HEK293 (cell line): ENCODE measurements at regions not wholly inside any gene's neighbourhood (a gene's known extent, or its start where the extent isn't known, plus 50 kb on each side); places are given as distances from the start of the nearest gene placed in this dataset.

Experiments
- CTCF ChIA-PET: fragments of 350-600 bp; formaldehyde crosslinking; extraction: SDS; loops from one replicate; lab custom pipeline; 2021; ENCODE audit warnings: antibody characterized with exemption; lab: Yijun Ruan, JAX
- POLR2A ChIA-PET: fragments of 300-600 bp; formaldehyde crosslinking; extraction: SDS; loops from one replicate; lab custom pipeline; 2020; ENCODE audit warnings: antibody characterized with exemption, inconsistent platforms; lab: Yijun Ruan, JAX
- H3K27ac ChIP-seq: fragments of 200-500 bp; sonication (Bioruptor generic); 2 replicates; pipeline ENCODE4 v1.5.1; 2014; ENCODE audit warnings: low read depth, low read length, control low read depth, inconsistent platforms; ENCODE audit errors: extremely low read depth
- H3K36me3 ChIP-seq, 2 experiments: fragments of 200-500 bp in 1 of 2; sonication (Bioruptor generic) in 1 of 2; 1 replicate in 1 of 2; 2 replicates in 1 of 2; pipeline ENCODE4 v1.5.1; 2014 to 2017; ENCODE audit warnings: inconsistent platforms in 2 of 2, low read length in 2 of 2; ENCODE audit not compliant: control insufficient read depth in 2 of 2, insufficient read depth in 1 of 2
- H3K4me1 ChIP-seq: fragments of 200-500 bp; sonication (Bioruptor generic); 2 replicates; pipeline ENCODE4 v1.5.1; 2014; ENCODE audit warnings: mild to moderate bottlenecking, low read length, inconsistent platforms; ENCODE audit not compliant: control insufficient read depth, insufficient read depth
- H3K4me3 ChIP-seq: 2 replicates; pipeline ENCODE4 v1.5.1; 2011; ENCODE audit warnings: low read depth, mild to moderate bottlenecking, control low read depth, low read length, moderate library complexity
- H3K9me3 ChIP-seq: fragments of 200-500 bp; sonication (Bioruptor generic); 2 replicates; pipeline ENCODE4 v1.5.1; 2014; ENCODE audit warnings: low read depth, low read length, inconsistent platforms; ENCODE audit not compliant: control insufficient read depth, insufficient read depth
- GLIS1 ChIP-seq: fragments of 450-650 bp; formaldehyde crosslinking; IDR thresholded peaks from 2 replicates; pipeline ENCODE4 v1.5.1; 2016; ENCODE audit warnings: missing biosample characterization, missing genetic modification characterization
- GLIS2 ChIP-seq: fragments of 450-650 bp; formaldehyde crosslinking; IDR thresholded peaks from 2 replicates; pipeline ENCODE4 v1.5.1; 2016; ENCODE audit warnings: missing biosample characterization, missing genetic modification characterization
- IKZF3 ChIP-seq: fragments of 450-650 bp; IDR thresholded peaks from 2 replicates; pipeline ENCODE4 v1.5.0; 2018; ENCODE audit warnings: missing biosample characterization, mild to moderate bottlenecking, missing genetic modification characterization, moderate library complexity
- KLF9 ChIP-seq: fragments of 450-650 bp; formaldehyde crosslinking; IDR thresholded peaks from 2 replicates; pipeline ENCODE4 v1.5.1; 2016; ENCODE audit warnings: missing biosample characterization, missing genetic modification characterization, low read depth
- MEIS1 ChIP-seq: sonication (generic); formaldehyde crosslinking; IDR thresholded peaks from 2 replicates; pipeline ENCODE4 v1.8.1; 2022; ENCODE audit warnings: missing genetic modification reagents, mild to moderate bottlenecking, borderline replicate concordance
- OSR2 ChIP-seq: fragments of 450-650 bp; formaldehyde crosslinking; IDR thresholded peaks from 2 replicates; pipeline ENCODE4 v1.5.1; 2016; ENCODE audit warnings: missing biosample characterization, missing genetic modification characterization
- OVOL3 ChIP-seq: fragments of 450-650 bp; formaldehyde crosslinking; IDR thresholded peaks from 2 replicates; pipeline ENCODE4 v1.5.1; 2016; ENCODE audit warnings: missing biosample characterization, missing genetic modification characterization
- PRDM1 ChIP-seq: fragments of 450-650 bp; formaldehyde crosslinking; IDR thresholded peaks from 2 replicates; pipeline ENCODE4; 2016; ENCODE audit warnings: missing biosample characterization, missing genetic modification characterization
- SP7 ChIP-seq: fragments of 450-650 bp; formaldehyde crosslinking; IDR thresholded peaks from 2 replicates; pipeline ENCODE4 v1.5.1; 2016; ENCODE audit warnings: missing biosample characterization, missing genetic modification characterization
- ZBTB21 ChIP-seq: fragments of 450-650 bp; formaldehyde crosslinking; IDR thresholded peaks from 2 replicates; pipeline ENCODE4 v1.5.1; 2017; ENCODE audit warnings: missing biosample characterization, missing genetic modification characterization
- ZNF155 ChIP-seq: fragments of 450-650 bp; formaldehyde crosslinking; IDR thresholded peaks from 2 replicates; pipeline ENCODE4 v1.5.1; 2016; ENCODE audit warnings: missing biosample characterization, missing genetic modification characterization
- ZNF16 ChIP-seq: fragments of 450-650 bp; formaldehyde crosslinking; IDR thresholded peaks from 2 replicates; pipeline ENCODE4 v1.5.1; 2016; ENCODE audit warnings: low read depth, missing biosample characterization, missing genetic modification characterization
- ZNF184 ChIP-seq: fragments of 450-650 bp; IDR thresholded peaks from 2 replicates; pipeline ENCODE4 v1.5.1; 2018; ENCODE audit warnings: missing biosample characterization, mild to moderate bottlenecking, missing genetic modification characterization
- ZNF239 ChIP-seq: fragments of 450-650 bp; formaldehyde crosslinking; IDR thresholded peaks from 2 replicates; pipeline ENCODE4 v1.5.1; 2016; ENCODE audit warnings: missing biosample characterization, missing genetic modification characterization
- ZNF292 ChIP-seq: fragments of 450-650 bp; formaldehyde crosslinking; IDR thresholded peaks from 2 replicates; pipeline ENCODE4 v1.5.1; 2016; ENCODE audit warnings: low read depth, missing biosample characterization, missing genetic modification characterization, borderline replicate concordance
- ZNF423 ChIP-seq: fragments of 450-650 bp; formaldehyde crosslinking; IDR thresholded peaks from 2 replicates; pipeline ENCODE4 v1.5.1; 2016; ENCODE audit warnings: missing biosample characterization, missing genetic modification characterization
- ZNF610 ChIP-seq: fragments of 450-650 bp; formaldehyde crosslinking; IDR thresholded peaks from 2 replicates; pipeline ENCODE4 v1.5.1; 2016; ENCODE audit warnings: missing biosample characterization, missing genetic modification characterization, borderline replicate concordance
- ZNF664 ChIP-seq: fragments of 450-650 bp; formaldehyde crosslinking; IDR thresholded peaks from 2 replicates; pipeline ENCODE4 v1.5.1; 2016; ENCODE audit warnings: missing biosample characterization, missing genetic modification characterization
- ZNF792 ChIP-seq: fragments of 450-650 bp; formaldehyde crosslinking; IDR thresholded peaks from 2 replicates; pipeline ENCODE4 v1.5.1; 2016; ENCODE audit warnings: missing biosample characterization, missing genetic modification characterization
- ZNF837 ChIP-seq: fragments of 450-650 bp; formaldehyde crosslinking; IDR thresholded peaks from 2 replicates; pipeline ENCODE4 v1.5.1; 2016; ENCODE audit warnings: missing biosample characterization, missing genetic modification characterization
- TF ChIP-seq, protein P1 (sequence below): fragments of 450-650 bp; formaldehyde crosslinking; IDR thresholded peaks from 2 replicates; pipeline ENCODE4 v1.5.1; 2016; ENCODE audit warnings: missing biosample characterization, missing genetic modification characterization, borderline replicate concordance
- TF ChIP-seq, protein P2 (sequence below): fragments of 450-650 bp; formaldehyde crosslinking; IDR thresholded peaks from 2 replicates; pipeline ENCODE4 v1.5.1; 2017; ENCODE audit warnings: missing biosample characterization, mild to moderate bottlenecking, missing genetic modification characterization, moderate library complexity
- TF ChIP-seq, protein P3 (sequence below): fragments of 450-650 bp; formaldehyde crosslinking; IDR thresholded peaks from 2 replicates; pipeline ENCODE4 v1.5.1; 2016; ENCODE audit warnings: missing biosample characterization, missing genetic modification characterization
- TF ChIP-seq, protein P4 (sequence below): fragments of 450-650 bp; formaldehyde crosslinking; IDR thresholded peaks from 2 replicates; pipeline ENCODE4 v1.5.1; 2016; ENCODE audit warnings: missing biosample characterization, missing genetic modification characterization

DNA sequence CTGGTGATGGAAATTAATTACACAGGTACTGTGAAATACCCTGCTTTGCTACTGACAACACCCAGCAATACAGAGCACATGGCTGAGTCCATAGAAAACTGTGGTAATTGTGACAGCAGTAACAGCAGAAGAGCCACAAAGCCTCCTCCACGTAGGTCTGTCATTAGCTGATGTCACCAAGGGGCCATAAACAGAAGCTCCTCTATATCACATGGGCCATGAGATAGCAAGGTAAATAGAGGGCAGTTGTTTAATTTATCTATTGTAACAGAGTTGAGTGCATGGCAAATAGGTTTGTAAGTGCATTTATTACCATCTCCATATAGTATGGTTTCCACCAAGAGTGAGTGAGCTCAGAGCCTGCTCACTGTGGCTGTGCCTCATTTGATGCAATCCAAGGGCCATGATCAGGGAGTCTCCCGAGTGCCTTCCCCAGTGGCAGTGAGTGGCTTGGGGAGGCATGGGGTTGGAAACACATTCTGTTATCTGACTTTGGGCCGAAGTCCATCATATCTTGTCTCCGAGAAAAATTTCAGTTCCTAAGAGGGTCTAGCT is 281.2 kb downstream of the SKAP2 start (continued):
- TF ChIP-seq, protein P1, sequence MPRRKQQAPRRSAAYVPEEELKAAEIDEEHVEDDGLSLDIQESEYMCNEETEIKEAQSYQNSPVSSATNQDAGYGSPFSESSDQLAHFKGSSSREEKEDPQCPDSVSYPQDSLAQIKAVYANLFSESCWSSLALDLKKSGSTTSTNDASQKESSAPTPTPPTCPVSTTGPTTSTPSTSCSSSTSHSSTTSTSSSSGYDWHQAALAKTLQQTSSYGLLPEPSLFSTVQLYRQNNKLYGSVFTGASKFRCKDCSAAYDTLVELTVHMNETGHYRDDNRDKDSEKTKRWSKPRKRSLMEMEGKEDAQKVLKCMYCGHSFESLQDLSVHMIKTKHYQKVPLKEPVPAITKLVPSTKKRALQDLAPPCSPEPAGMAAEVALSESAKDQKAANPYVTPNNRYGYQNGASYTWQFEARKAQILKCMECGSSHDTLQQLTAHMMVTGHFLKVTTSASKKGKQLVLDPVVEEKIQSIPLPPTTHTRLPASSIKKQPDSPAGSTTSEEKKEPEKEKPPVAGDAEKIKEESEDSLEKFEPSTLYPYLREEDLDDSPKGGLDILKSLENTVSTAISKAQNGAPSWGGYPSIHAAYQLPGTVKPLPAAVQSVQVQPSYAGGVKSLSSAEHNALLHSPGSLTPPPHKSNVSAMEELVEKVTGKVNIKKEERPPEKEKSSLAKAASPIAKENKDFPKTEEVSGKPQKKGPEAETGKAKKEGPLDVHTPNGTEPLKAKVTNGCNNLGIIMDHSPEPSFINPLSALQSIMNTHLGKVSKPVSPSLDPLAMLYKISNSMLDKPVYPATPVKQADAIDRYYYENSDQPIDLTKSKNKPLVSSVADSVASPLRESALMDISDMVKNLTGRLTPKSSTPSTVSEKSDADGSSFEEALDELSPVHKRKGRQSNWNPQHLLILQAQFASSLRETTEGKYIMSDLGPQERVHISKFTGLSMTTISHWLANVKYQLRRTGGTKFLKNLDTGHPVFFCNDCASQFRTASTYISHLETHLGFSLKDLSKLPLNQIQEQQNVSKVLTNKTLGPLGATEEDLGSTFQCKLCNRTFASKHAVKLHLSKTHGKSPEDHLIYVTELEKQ = peak; percentile 73; the same call in 1 of the 2 replicates
- TF ChIP-seq OVOL3 (0 out of 2 replicates have a peak, but pooled peaks have one; percentile 25), ZNF292 (tag by site-specific recombination) (no peak), MEIS1 (CRISPR knock-in tag) (no peak)
- TF ChIP-seq, all 188 proteins: peak for 14

DNA sequence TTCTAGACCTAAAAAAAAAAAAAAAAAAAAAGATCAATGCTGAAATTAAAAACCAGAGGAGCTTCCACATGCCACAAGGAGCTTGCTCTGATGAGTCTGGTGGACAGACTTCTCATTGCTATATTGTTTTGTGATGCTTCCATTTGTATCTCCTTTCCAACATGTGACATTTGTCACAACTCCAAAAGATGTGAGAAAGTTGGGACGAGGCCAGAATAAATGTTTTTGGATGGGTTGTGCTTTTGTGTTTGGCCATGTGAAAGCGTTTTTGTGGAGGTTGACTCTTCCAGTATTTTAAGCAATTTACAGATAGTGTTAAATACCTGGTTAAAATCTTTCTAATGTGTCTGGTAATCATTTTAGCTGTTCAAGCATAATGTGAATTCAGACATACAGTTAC is 280.1 kb downstream of the SKAP2 start:
- Histone ChIP-seq H3K36me3 (no peaks in the 10 kb centered on the region), H3K4me1 (peaks cover 6% of the 10 kb centered on the region; the same call in 1 of the 2 replicates), H3K27ac (no peak overlapping the region), H3K4me3 (no peak overlapping the region)
- ChIA-PET POLR2A (interaction anchor here (0.6 kb wide), 1 partner anchor 315 kb away, joined by 5 read pairs; no protein-coding TSS in a partner anchor), CTCF (no interaction called here)
- TF ChIP-seq GLIS1 (tag by site-specific recombination) = no peak
- no peak for TF ChIP-seq ZNF837 (tag by site-specific recombination)
- no peak for TF ChIP-seq KLF9 (tag by site-specific recombination)
- TF ChIP-seq IKZF3 = no peak
- TF ChIP-seq, protein P2, sequence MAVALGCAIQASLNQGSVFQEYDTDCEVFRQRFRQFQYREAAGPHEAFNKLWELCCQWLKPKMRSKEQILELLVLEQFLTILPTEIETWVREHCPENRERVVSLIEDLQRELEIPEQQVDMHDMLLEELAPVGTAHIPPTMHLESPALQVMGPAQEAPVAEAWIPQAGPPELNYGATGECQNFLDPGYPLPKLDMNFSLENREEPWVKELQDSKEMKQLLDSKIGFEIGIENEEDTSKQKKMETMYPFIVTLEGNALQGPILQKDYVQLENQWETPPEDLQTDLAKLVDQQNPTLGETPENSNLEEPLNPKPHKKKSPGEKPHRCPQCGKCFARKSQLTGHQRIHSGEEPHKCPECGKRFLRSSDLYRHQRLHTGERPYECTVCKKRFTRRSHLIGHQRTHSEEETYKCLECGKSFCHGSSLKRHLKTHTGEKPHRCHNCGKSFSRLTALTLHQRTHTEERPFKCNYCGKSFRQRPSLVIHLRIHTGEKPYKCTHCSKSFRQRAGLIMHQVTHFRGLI (tag by site-specific recombination) = no peak
- TF ChIP-seq ZNF610 = no peak
- TF ChIP-seq ZNF239 (tag by site-specific recombination) = no peak
- no peak for TF ChIP-seq GLIS2 (tag by site-specific recombination)
- TF ChIP-seq ZNF792 (tag by site-specific recombination) = no peak
- TF ChIP-seq, protein P3, sequence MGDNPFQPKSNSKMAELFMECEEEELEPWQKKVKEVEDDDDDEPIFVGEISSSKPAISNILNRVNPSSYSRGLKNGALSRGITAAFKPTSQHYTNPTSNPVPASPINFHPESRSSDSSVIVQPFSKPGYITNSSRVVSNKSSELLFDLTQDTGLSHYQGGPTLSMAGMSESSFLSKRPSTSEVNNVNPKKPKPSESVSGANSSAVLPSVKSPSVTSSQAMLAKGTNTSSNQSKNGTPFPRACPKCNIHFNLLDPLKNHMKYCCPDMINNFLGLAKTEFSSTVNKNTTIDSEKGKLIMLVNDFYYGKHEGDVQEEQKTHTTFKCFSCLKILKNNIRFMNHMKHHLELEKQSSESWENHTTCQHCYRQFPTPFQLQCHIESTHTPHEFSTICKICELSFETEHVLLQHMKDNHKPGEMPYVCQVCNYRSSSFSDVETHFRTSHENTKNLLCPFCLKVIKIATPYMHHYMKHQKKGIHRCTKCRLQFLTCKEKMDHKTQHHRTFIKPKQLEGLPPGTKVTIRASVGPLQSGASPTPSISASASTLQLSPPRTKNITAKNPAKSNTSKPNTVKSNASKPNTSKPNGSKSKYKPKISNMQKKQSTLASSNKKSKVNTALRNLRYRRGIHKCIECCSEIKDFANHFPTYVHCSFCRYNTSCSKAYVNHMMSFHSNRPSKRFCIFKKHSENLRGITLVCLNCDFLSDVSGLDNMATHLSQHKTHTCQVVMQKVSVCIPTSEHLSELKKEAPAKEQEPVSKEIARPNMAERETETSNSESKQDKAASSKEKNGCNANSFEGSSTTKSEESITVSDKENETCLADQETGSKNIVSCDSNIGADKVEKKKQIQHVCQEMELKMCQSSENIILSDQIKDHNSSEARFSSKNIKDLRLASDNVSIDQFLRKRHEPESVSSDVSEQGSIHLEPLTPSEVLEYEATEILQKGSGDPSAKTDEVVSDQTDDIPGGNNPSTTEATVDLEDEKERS (tag by site-specific recombination) = no peak
- no peak for TF ChIP-seq ZNF423
- TF ChIP-seq PRDM1 (tag by site-specific recombination) = no peak
- no peak for TF ChIP-seq ZNF16
- TF ChIP-seq SP7 (tag by site-specific recombination) = no peak
- no peak for TF ChIP-seq OSR2
- no peak for TF ChIP-seq ZNF155
- TF ChIP-seq ZNF184 (tag by site-specific recombination) = no peak
- TF ChIP-seq ZBTB21 (tag by site-specific recombination) = no peak
- TF ChIP-seq, protein P4, sequence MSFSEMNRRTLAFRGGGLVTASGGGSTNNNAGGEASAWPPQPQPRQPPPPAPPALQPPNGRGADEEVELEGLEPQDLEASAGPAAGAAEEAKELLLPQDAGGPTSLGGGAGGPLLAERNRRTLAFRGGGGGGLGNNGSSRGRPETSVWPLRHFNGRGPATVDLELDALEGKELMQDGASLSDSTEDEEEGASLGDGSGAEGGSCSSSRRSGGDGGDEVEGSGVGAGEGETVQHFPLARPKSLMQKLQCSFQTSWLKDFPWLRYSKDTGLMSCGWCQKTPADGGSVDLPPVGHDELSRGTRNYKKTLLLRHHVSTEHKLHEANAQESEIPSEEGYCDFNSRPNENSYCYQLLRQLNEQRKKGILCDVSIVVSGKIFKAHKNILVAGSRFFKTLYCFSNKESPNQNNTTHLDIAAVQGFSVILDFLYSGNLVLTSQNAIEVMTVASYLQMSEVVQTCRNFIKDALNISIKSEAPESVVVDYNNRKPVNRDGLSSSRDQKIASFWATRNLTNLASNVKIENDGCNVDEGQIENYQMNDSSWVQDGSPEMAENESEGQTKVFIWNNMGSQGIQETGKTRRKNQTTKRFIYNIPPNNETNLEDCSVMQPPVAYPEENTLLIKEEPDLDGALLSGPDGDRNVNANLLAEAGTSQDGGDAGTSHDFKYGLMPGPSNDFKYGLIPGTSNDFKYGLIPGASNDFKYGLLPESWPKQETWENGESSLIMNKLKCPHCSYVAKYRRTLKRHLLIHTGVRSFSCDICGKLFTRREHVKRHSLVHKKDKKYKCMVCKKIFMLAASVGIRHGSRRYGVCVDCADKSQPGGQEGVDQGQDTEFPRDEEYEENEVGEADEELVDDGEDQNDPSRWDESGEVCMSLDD (tag by site-specific recombination) = no peak
- TF ChIP-seq ZNF664 (tag by site-specific recombination) = no peak
- TF ChIP-seq, all 188 proteins: peak for 0
- no peaks in the 10 kb centered on the region for H3K9me3 ChIP-seq
